H1 (cell line): ENCODE measurements at regions not wholly inside any gene's neighbourhood (a gene's known extent, or its start where the extent isn't known, plus 50 kb on each side); places are given as distances from the start of the nearest gene placed in this dataset.

Experiments used
- CTCF ChIA-PET: fragments of 300-600 bp; sonication (Branson Sonifier 250); formaldehyde crosslinking; loops from one replicate; lab custom pipeline; 2021; ENCODE audit not compliant: partially characterized antibody; lab: Charles Lee
- POLR2A ChIA-PET: fragments of 300-600 bp; sonication (Branson Sonifier 250); formaldehyde crosslinking; loops from one replicate; lab custom pipeline; 2021; ENCODE audit warnings: inconsistent platforms; ENCODE audit not compliant: partially characterized antibody; lab: Charles Lee
- DNase-seq, 2 experiments: peaks; one replicate each; pipeline versions ENCODE4 v3.0.0 to v3.0.0-alpha.2; 2010 to 2022; ENCODE audit warnings: low spot score in 2 of 2, low read depth in 1 of 2, mixed read lengths in 1 of 2
- FAIRE-seq: peaks from 2 replicates; lab custom pipeline; 2011; peaks lifted over from hg19 to GRCh38; lab: Jason Lieb, UNC
- H2AFZ ChIP-seq: 2 replicates; pipeline ENCODE4 v1.8.1; 2012; ENCODE audit warnings: low read length, inconsistent platforms
- H2AK5ac ChIP-seq: 2 replicates; pipeline ENCODE4 v1.6.1; 2013; ENCODE audit warnings: low read depth, low read length
- H2BK120ac ChIP-seq: replicated peaks from 2 replicates; pipeline ENCODE3; 2013; ENCODE audit warnings: low read depth, low read length, inconsistent platforms
- H2BK12ac ChIP-seq: 2 replicates; pipeline ENCODE4 v1.6.1; 2013; ENCODE audit warnings: low read depth, low read length
- H2BK15ac ChIP-seq: 2 replicates; pipeline ENCODE4 v1.6.1; 2013; ENCODE audit warnings: low read length
- H2BK20ac ChIP-seq: 2 replicates; pipeline ENCODE4 v1.6.1; 2013; ENCODE audit warnings: low read length
- H2BK5ac ChIP-seq: 2 replicates; pipeline ENCODE4 v1.6.1; 2013; ENCODE audit warnings: low read depth, low read length
- H3K14ac ChIP-seq: 2 replicates; pipeline ENCODE4 v1.6.1; 2013; ENCODE audit warnings: inconsistent platforms; ENCODE audit not compliant: insufficient read length
- H3K18ac ChIP-seq: 2 replicates; pipeline ENCODE4 v1.6.1; 2013; ENCODE audit warnings: low read length; ENCODE audit errors: extremely low read depth
- H3K23ac ChIP-seq: 2 replicates; pipeline ENCODE4 v1.6.1; 2013; ENCODE audit warnings: inconsistent platforms; ENCODE audit not compliant: insufficient read length
- H3K23me2 ChIP-seq: 2 replicates; pipeline ENCODE4 v1.6.1; 2013; ENCODE audit warnings: low read depth, low read length
- H3K27ac ChIP-seq: 2 replicates; pipeline ENCODE4 v1.6.1; 2011; ENCODE audit warnings: low read depth, low read length, inconsistent platforms
- H3K27me3 ChIP-seq, 4 experiments: replicated peaks in 1 of 4; 1 replicate in 1 of 4; 2 replicates in 3 of 4; pipeline versions ENCODE4 v1.6.1 to v1.8.1; 2011 to 2013; ENCODE audit warnings: low read length in 3 of 4, mild to moderate bottlenecking in 3 of 4, inconsistent platforms in 2 of 4, mixed read lengths in 2 of 4, moderate library complexity in 1 of 4; ENCODE audit not compliant: control insufficient read depth in 3 of 4, insufficient read depth in 3 of 4; ENCODE audit errors: extremely low read depth in 1 of 4
- H3K36me3 ChIP-seq, 4 experiments: 2 replicates each; pipeline versions ENCODE4 v1.6.1 to v1.8.1; 2011 to 2013; ENCODE audit warnings: mild to moderate bottlenecking in 4 of 4, low read length in 3 of 4, moderate library complexity in 2 of 4, control low read depth in 1 of 4, inconsistent platforms in 1 of 4; ENCODE audit not compliant: insufficient read depth in 4 of 4, control insufficient read depth in 2 of 4
- H3K4ac ChIP-seq: replicated peaks from 2 replicates; pipeline ENCODE3; 2013; ENCODE audit warnings: low read length, low read depth, mixed read lengths, inconsistent platforms; ENCODE audit not compliant: insufficient read length
- H3K4me1 ChIP-seq, 4 experiments: replicated peaks in 1 of 4; 1 replicate in 1 of 4; 2 replicates in 3 of 4; pipeline versions ENCODE4 v1.6.1 to v1.8.1; 2011 to 2013; ENCODE audit warnings: low read length in 3 of 4, inconsistent platforms in 2 of 4, mixed read lengths in 1 of 4; ENCODE audit not compliant: insufficient read depth in 4 of 4, control insufficient read depth in 3 of 4
- H3K4me2 ChIP-seq, 2 experiments: 2 replicates each; pipeline versions ENCODE4 v1.6.1 to v1.8.1; 2011 to 2013; ENCODE audit warnings: low read depth in 2 of 2, low read length in 2 of 2, control low read depth in 1 of 2, inconsistent platforms in 1 of 2, mild to moderate bottlenecking in 1 of 2; ENCODE audit not compliant: insufficient read depth in 1 of 2
- H3K4me3 ChIP-seq, 4 experiments: fragments of 200-600, 300-600 bp in 1 of 4; sonication (generic), shearing (Covaris generic), sonication (Bioruptor Twin) in 1 of 4; 2 replicates each; pipeline versions ENCODE4 v1.5.1 to v1.8.1; 2011 to 2016; ENCODE audit warnings: low read length in 4 of 4, low read depth in 3 of 4, control low read depth in 2 of 4, inconsistent platforms in 2 of 4, mild to moderate bottlenecking in 2 of 4, mixed read lengths in 1 of 4, moderate library complexity in 1 of 4; ENCODE audit not compliant: insufficient read depth in 2 of 4; ENCODE audit errors: extremely low read depth in 1 of 4
- H3K56ac ChIP-seq: replicated peaks from 2 replicates; pipeline ENCODE3; 2013; ENCODE audit warnings: low read depth, mild to moderate bottlenecking, mixed read lengths, low read length, inconsistent platforms; ENCODE audit not compliant: insufficient read length
- H3K79me1 ChIP-seq: 2 replicates; pipeline ENCODE4 v1.6.1; 2013; ENCODE audit warnings: low read depth, low read length, control low read depth
- H3K79me2 ChIP-seq, 2 experiments: 2 replicates each; pipeline versions ENCODE4 v1.6.1 to v1.8.1; 2012 to 2013; ENCODE audit warnings: low read length in 2 of 2, mild to moderate bottlenecking in 2 of 2, inconsistent platforms in 1 of 2; ENCODE audit not compliant: insufficient read depth in 2 of 2, control insufficient read depth in 1 of 2
- H3K9ac ChIP-seq, 4 experiments: replicated peaks in 1 of 4; 1 replicate in 1 of 4; 2 replicates in 3 of 4; pipeline versions ENCODE4 v1.6.1 to v1.8.1; 2011 to 2013; ENCODE audit warnings: low read depth in 3 of 4, low read length in 3 of 4, control low read depth in 2 of 4, mild to moderate bottlenecking in 2 of 4, moderate library complexity in 2 of 4, inconsistent platforms in 1 of 4; ENCODE audit errors: extremely low read depth in 1 of 4
- H3K9me3 ChIP-seq, 2 experiments: 2 replicates each; pipeline versions ENCODE4 v1.6.1 to v1.8.1; 2012 to 2013; ENCODE audit warnings: mild to moderate bottlenecking in 2 of 2, moderate library complexity in 2 of 2, control low read depth in 1 of 2, inconsistent platforms in 1 of 2, low read depth in 1 of 2, low read length in 1 of 2, mixed read lengths in 1 of 2; ENCODE audit not compliant: insufficient read depth in 2 of 2
- H4K20me1 ChIP-seq, 2 experiments: replicated peaks in 1 of 2; 2 replicates each; pipeline versions ENCODE3 to v1.8.1; 2011 to 2013; ENCODE audit warnings: inconsistent platforms in 2 of 2, low read length in 2 of 2, mild to moderate bottlenecking in 1 of 2; ENCODE audit not compliant: insufficient read depth in 2 of 2, control insufficient read depth in 1 of 2
- H4K5ac ChIP-seq: 2 replicates; pipeline ENCODE4 v1.6.1; 2013; ENCODE audit warnings: low read length, low read depth, mixed read lengths, inconsistent platforms; ENCODE audit not compliant: insufficient read length
- H4K8ac ChIP-seq: 2 replicates; pipeline ENCODE4 v1.8.0; 2013; ENCODE audit warnings: mild to moderate bottlenecking, moderate library complexity, low read length, inconsistent platforms; ENCODE audit not compliant: insufficient read depth; ENCODE audit errors: extremely low read depth
- H4K91ac ChIP-seq: replicated peaks from 2 replicates; pipeline ENCODE3; 2013; ENCODE audit warnings: low read length, mixed read lengths, inconsistent platforms; ENCODE audit not compliant: insufficient read length
- ASH2L ChIP-seq: fragments of 200-600, 300-600 bp; sonication (generic); IDR thresholded peaks from one replicate; pipeline ENCODE4 v1.7.1; 2017; ENCODE audit warnings: low read length
- FOSL1 ChIP-seq: IDR thresholded peaks from 2 replicates; pipeline ENCODE4 v1.6.1; 2011; ENCODE audit warnings: mild to moderate bottlenecking, low read depth, low read length, moderate library complexity; ENCODE audit not compliant: insufficient read depth
- GABPA ChIP-seq: IDR thresholded peaks from 2 replicates; pipeline ENCODE4 v1.6.1; 2011; ENCODE audit warnings: mild to moderate bottlenecking, low read length, moderate library complexity, borderline replicate concordance; ENCODE audit not compliant: insufficient read depth
- SIX5 ChIP-seq: IDR thresholded peaks from 2 replicates; pipeline ENCODE4 v1.6.1; 2011; ENCODE audit warnings: mild to moderate bottlenecking, low read depth, low read length
- SUZ12 ChIP-seq: fragments of 200-600 bp; sonication (generic); IDR thresholded peaks from 2 replicates; pipeline ENCODE4 v1.6.1; 2012; ENCODE audit warnings: mild to moderate bottlenecking, inconsistent platforms, low read length, moderate library complexity, mixed read lengths

DNA sequence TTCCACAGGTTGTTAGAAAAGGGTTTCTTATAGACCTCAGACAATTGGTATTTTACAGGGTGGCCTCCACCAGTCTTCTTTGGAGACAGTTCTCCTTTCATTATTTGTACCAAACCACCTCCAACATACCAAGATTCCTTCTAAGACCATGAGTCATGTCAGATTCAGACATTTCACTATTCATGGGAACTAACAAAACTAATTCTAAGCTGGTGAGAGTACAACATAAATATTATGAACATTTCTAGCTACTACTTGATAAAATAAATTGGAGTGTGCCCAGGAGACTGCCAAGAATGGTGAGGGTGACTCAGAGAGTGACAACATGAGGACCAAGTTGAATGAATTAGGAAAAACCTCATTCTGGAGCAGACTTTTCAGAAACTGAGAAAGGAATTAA is 494.6 kb upstream of the LRRC4C start:
- ChIA-PET CTCF (no interaction called here), POLR2A (no interaction called here)
- DNase-seq (no peak), FAIRE-seq (no peak)
- H3K23me2 ChIP-seq = no peaks in the 10 kb centered on the region
- no peak overlapping the region for H2BK20ac ChIP-seq
- no peaks in the 10 kb centered on the region for H3K27me3 ChIP-seq
- no peaks in the 10 kb centered on the region for H3K9me3 ChIP-seq
- TF ChIP-seq SIX5 (no peak), FOSL1 (no peak), ASH2L (no peak), SUZ12 (no peak), GABPA (no peak)
- no peaks in the 10 kb centered on the region for H4K20me1 ChIP-seq
- no peak overlapping the region for H2BK12ac ChIP-seq
- no peaks in the 10 kb centered on the region for H3K79me1 ChIP-seq
- no peak overlapping the region for H3K18ac ChIP-seq
- no peak overlapping the region for H3K4ac ChIP-seq
- no peak overlapping the region for H3K27ac ChIP-seq
- H4K91ac ChIP-seq = no peak overlapping the region
- no peak overlapping the region for H3K9ac ChIP-seq
- H2BK5ac ChIP-seq = no peak overlapping the region
- H3K4me1 ChIP-seq = no peaks in the 10 kb centered on the region
- H4K8ac ChIP-seq = no peak overlapping the region
- H2BK120ac ChIP-seq = no peak overlapping the region
- H2AFZ ChIP-seq = no peak overlapping the region
- no peak overlapping the region for H2AK5ac ChIP-seq
- no peak overlapping the region for H3K4me3 ChIP-seq
- no peak overlapping the region for H3K23ac ChIP-seq
- no peak overlapping the region for H3K14ac ChIP-seq
- no peak overlapping the region for H4K5ac ChIP-seq
- H3K36me3 ChIP-seq = no peaks in the 10 kb centered on the region
- H2BK15ac ChIP-seq = no peak overlapping the region
- no peak overlapping the region for H3K56ac ChIP-seq
- no peak overlapping the region for H3K4me2 ChIP-seq
- H3K79me2 ChIP-seq = no peaks in the 10 kb centered on the region
